ENCODE measurements at regions not wholly inside any gene's neighbourhood (a gene's known extent, or its start where the extent isn't known, plus 50 kb on each side); places are given as distances from the start of the nearest gene placed in this dataset.

- TF ChIP-seq EZH2phosphoT487 (IDR thresholded peaks at IDR 0.05; ENCODE audit: low read depth, severe bottlenecking, unreplicated experiment), result no peak
- TF ChIP-seq CTCF (IDR thresholded peaks at IDR 0.05; ENCODE audit: poor library complexity), result no peak
- no peak for TF ChIP-seq EZH2 (IDR thresholded peaks at IDR 0.05; ENCODE audit: borderline replicate concordance)
Observed at GRCh38 chr13:40230833-40231266, 435.6 kb downstream of the FOXO1 start.
